GM12878 (cell line): ENCODE measurements at regions not wholly inside any gene's neighbourhood (a gene's known extent, or its start where the extent isn't known, plus 50 kb on each side); places are given as distances from the start of the nearest gene placed in this dataset.

Experiments used
- ATAC-seq: fragments of 200-7000 bp; cut with Tn5 transposase; 3 replicates; pipeline ENCODE4 v1.9.1; 2020; ENCODE audit warnings: mild to moderate bottlenecking, moderate library complexity
- BruUV-seq: library from RNA; stranded (reverse); fragments of 400-500 nt; replicated peaks from 2 replicates; lab custom pipeline; 2021; lab: Mats Ljungman, UMichigan
- CTCF ChIA-PET: fragments of 300-600 bp; sonication (Branson Sonifier 250); formaldehyde crosslinking; extraction: SDS; loops from one replicate; lab custom pipeline; 2021; ENCODE audit warnings: inconsistent platforms; lab: Yijun Ruan, JAX
- POLR2A ChIA-PET: fragments of 350-600 bp; formaldehyde crosslinking; extraction: SDS; loops from one replicate; lab custom pipeline; 2021; ENCODE audit warnings: inconsistent platforms; lab: Charles Lee
- RAD21 ChIA-PET: fragments of 300-600 bp; sonication (Branson Sonifier 250); formaldehyde crosslinking; loops from one replicate; lab custom pipeline; 2023; ENCODE audit warnings: antibody characterized with exemption; ENCODE audit not compliant: unreplicated experiment; lab: Charles Lee
- SMC1A ChIA-PET: fragments of 300-600 bp; sonication (Branson Sonifier 250); formaldehyde crosslinking; loops from one replicate; lab custom pipeline; 2023; ENCODE audit not compliant: unreplicated experiment, uncharacterized antibody; lab: Charles Lee
- DNase-seq: peaks from one replicate; pipeline ENCODE4 v3.0.0-alpha.2; 2011; ENCODE audit warnings: low read depth, low spot score
- FAIRE-seq: peaks from 3 replicates; lab custom pipeline; 2011; peaks lifted over from hg19 to GRCh38; lab: Jason Lieb, UNC
- H2AFZ ChIP-seq: 2 replicates; pipeline ENCODE4 v1.6.0; 2011; ENCODE audit warnings: low read depth, low read length, control low read depth; ENCODE audit not compliant: control insufficient read depth
- H3K27ac ChIP-seq: 2 replicates; pipeline ENCODE4 v1.5.1; 2011; ENCODE audit warnings: control low read depth; ENCODE audit not compliant: control insufficient read depth, insufficient read depth
- H3K27me3 ChIP-seq, 2 experiments: replicated peaks in 1 of 2; 2 replicates each; pipeline versions ENCODE4 v1.6.0 to v1.6.1; 2011; ENCODE audit warnings: low read length in 1 of 2; ENCODE audit not compliant: control insufficient read depth in 2 of 2, insufficient read depth in 2 of 2
- H3K36me3 ChIP-seq, 2 experiments: 2 replicates each; pipeline ENCODE4 v1.5.1; 2011; ENCODE audit warnings: low read length in 1 of 2; ENCODE audit not compliant: control insufficient read depth in 2 of 2, insufficient read depth in 2 of 2
- H3K4me1 ChIP-seq: 2 replicates; pipeline ENCODE4 v1.6.1; 2011; ENCODE audit warnings: mild to moderate bottlenecking, low read length, moderate library complexity, mixed read lengths; ENCODE audit not compliant: control insufficient read depth, insufficient read depth
- H3K4me2 ChIP-seq: 2 replicates; pipeline ENCODE4 v1.6.0; 2011; ENCODE audit warnings: control low read depth; ENCODE audit not compliant: control insufficient read depth, insufficient read depth
- H3K4me3 ChIP-seq: fragments of 200-600 bp; sonication (generic); 2 replicates; pipeline ENCODE4 v1.5.1; 2016
- H3K79me2 ChIP-seq: 2 replicates; pipeline ENCODE4 v1.6.0; 2011; ENCODE audit warnings: low read length; ENCODE audit not compliant: control insufficient read depth, insufficient read depth
- H3K9ac ChIP-seq: 2 replicates; pipeline ENCODE4 v1.8.0; 2011; ENCODE audit warnings: low read length, control low read depth, mixed read lengths; ENCODE audit not compliant: control insufficient read depth, insufficient read depth
- H3K9me3 ChIP-seq: replicated peaks from 3 replicates; pipeline ENCODE4 v1.5.1; 2011; ENCODE audit warnings: mild to moderate bottlenecking, low read length; ENCODE audit not compliant: control insufficient read depth, insufficient read depth
- H4K20me1 ChIP-seq: 2 replicates; pipeline ENCODE4 v1.6.0; 2011; ENCODE audit not compliant: control insufficient read depth, insufficient read depth
- CBFB ChIP-seq: IDR thresholded peaks from 2 replicates; pipeline ENCODE4 v1.6.1; 2016; ENCODE audit warnings: antibody characterized with exemption, low read depth
- CBX3 ChIP-seq: fragments of 200-600 bp; sonication (generic); IDR thresholded peaks from 2 replicates; pipeline ENCODE4 v1.6.1; 2016; ENCODE audit warnings: low read depth, borderline replicate concordance
- CREM ChIP-seq: IDR thresholded peaks from 2 replicates; pipeline ENCODE4 v1.6.1; 2014; ENCODE audit warnings: antibody characterized with exemption, low read depth
- GABPA ChIP-seq: IDR thresholded peaks from 2 replicates; pipeline ENCODE4 v1.6.1; 2014; ENCODE audit warnings: antibody characterized with exemption, low read depth, mild to moderate bottlenecking, inconsistent platforms
- MTA2 ChIP-seq: fragments of 450-650 bp; IDR thresholded peaks from 2 replicates; pipeline ENCODE4 v1.6.1; 2016; ENCODE audit warnings: low read depth, mild to moderate bottlenecking, moderate library complexity
- NBN ChIP-seq: fragments of 450-650 bp; IDR thresholded peaks from 2 replicates; pipeline ENCODE4 v1.6.1; 2016
- SMAD1 ChIP-seq: fragments of 450-650 bp; IDR thresholded peaks from 2 replicates; pipeline ENCODE4 v1.6.1; 2018; ENCODE audit warnings: mild to moderate bottlenecking, low read depth; ENCODE audit not compliant: partially characterized antibody
- SUZ12 ChIP-seq: fragments of 200-600 bp; sonication (generic); IDR thresholded peaks from one replicate; pipeline ENCODE4 v1.6.1; 2018; ENCODE audit warnings: antibody characterized with exemption, mild to moderate bottlenecking; ENCODE audit not compliant: unreplicated experiment
- YBX1 ChIP-seq: fragments of 450-650 bp; IDR thresholded peaks from 2 replicates; pipeline ENCODE4 v1.6.1; 2016; ENCODE audit warnings: antibody characterized with exemption
- ZNF622 ChIP-seq: fragments of 450-650 bp; IDR thresholded peaks from 2 replicates; pipeline ENCODE4 v1.6.1; 2017; ENCODE audit warnings: mild to moderate bottlenecking, inconsistent platforms
- WGBS: methylation state at CpG from one replicate; pipeline ENCODE4 v1.1.6; 2016; ENCODE audit warnings: low lambda C conversion rate; ENCODE audit not compliant: insufficient replicate concordance, insufficient coverage; ENCODE audit errors: missing lambda C conversion rate; 5-methylcytosine and 5-hydroxymethylcytosine counted together
- in situ Hi-C: fragments of 300-500 bp; cut with MboI; formaldehyde crosslinking; loops from 9 replicates; pipeline ENCODE4 v1.14.3; 2018; ENCODE audit warnings: mixed read lengths
- intact Hi-C: fragments of 100-400 bp; cut with micrococcal nuclease; formaldehyde crosslinking; loops from one replicate; pipeline ENCODE4 v1.14.2; 2022; ENCODE audit not compliant: unreplicated experiment
- TF ChIP-seq, protein P1 (sequence below): fragments of 450-650 bp; IDR thresholded peaks from 2 replicates; pipeline ENCODE4 v1.6.1; 2017; ENCODE audit warnings: mild to moderate bottlenecking
- TF ChIP-seq, protein P2 (sequence below): fragments of 450-650 bp; IDR thresholded peaks from 2 replicates; pipeline ENCODE4 v1.6.1; 2016; ENCODE audit warnings: mild to moderate bottlenecking, moderate library complexity, borderline replicate concordance
- TF ChIP-seq, protein P3 (sequence below): IDR thresholded peaks from 2 replicates; pipeline ENCODE4 v1.6.1; 2012; ENCODE audit warnings: improper control_type of control experiment, low read depth, low read length; ENCODE audit not compliant: insufficient replicate concordance
- TF ChIP-seq, protein P4 (sequence below): IDR thresholded peaks from 2 replicates; pipeline ENCODE4 v1.6.1; 2011; ENCODE audit warnings: borderline replicate concordance, low read depth, mild to moderate bottlenecking, moderate library complexity, mixed read lengths, low read length; ENCODE audit not compliant: insufficient read depth; ENCODE audit errors: extremely low read length

DNA sequence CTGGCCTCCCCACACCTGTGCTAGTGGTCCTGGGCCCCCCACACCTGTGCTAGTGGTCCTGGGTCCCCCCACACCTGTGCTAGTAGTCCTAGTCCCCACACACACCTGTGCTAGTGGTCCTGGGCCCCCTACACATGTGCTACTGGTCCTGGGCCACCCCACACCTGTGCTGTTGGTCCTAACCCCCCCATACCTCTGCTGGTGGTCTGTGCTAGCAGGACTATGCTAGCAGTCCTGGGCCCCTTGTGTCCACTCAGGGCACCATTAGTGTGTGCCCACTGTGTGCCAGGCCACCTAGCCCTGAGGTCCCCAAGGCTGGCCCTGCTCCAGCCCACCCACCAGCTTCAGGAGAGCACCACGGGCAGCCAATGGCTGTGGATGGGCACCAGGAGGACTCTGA lies 558.2 kb upstream of the SALL3 start:
- no peak overlapping the region for H2AFZ ChIP-seq
- no peaks in the 10 kb centered on the region for H4K20me1 ChIP-seq
- no TSS peak for BruUV-seq
- H3K4me1 ChIP-seq = no peaks in the 10 kb centered on the region
- ChIA-PET RAD21 (no interaction called here), SMC1A (no interaction called here), CTCF (no interaction called here), POLR2A (no interaction called here)
- no peak overlapping the region for H3K4me2 ChIP-seq
- H3K4me3 ChIP-seq = no peak overlapping the region
- TF ChIP-seq MTA2 = no peak
- TF ChIP-seq, protein P1, sequence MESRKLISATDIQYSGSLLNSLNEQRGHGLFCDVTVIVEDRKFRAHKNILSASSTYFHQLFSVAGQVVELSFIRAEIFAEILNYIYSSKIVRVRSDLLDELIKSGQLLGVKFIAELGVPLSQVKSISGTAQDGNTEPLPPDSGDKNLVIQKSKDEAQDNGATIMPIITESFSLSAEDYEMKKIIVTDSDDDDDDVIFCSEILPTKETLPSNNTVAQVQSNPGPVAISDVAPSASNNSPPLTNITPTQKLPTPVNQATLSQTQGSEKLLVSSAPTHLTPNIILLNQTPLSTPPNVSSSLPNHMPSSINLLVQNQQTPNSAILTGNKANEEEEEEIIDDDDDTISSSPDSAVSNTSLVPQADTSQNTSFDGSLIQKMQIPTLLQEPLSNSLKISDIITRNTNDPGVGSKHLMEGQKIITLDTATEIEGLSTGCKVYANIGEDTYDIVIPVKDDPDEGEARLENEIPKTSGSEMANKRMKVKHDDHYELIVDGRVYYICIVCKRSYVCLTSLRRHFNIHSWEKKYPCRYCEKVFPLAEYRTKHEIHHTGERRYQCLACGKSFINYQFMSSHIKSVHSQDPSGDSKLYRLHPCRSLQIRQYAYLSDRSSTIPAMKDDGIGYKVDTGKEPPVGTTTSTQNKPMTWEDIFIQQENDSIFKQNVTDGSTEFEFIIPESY = no peak
- no peak for TF ChIP-seq SMAD1
- TF ChIP-seq, protein P2, sequence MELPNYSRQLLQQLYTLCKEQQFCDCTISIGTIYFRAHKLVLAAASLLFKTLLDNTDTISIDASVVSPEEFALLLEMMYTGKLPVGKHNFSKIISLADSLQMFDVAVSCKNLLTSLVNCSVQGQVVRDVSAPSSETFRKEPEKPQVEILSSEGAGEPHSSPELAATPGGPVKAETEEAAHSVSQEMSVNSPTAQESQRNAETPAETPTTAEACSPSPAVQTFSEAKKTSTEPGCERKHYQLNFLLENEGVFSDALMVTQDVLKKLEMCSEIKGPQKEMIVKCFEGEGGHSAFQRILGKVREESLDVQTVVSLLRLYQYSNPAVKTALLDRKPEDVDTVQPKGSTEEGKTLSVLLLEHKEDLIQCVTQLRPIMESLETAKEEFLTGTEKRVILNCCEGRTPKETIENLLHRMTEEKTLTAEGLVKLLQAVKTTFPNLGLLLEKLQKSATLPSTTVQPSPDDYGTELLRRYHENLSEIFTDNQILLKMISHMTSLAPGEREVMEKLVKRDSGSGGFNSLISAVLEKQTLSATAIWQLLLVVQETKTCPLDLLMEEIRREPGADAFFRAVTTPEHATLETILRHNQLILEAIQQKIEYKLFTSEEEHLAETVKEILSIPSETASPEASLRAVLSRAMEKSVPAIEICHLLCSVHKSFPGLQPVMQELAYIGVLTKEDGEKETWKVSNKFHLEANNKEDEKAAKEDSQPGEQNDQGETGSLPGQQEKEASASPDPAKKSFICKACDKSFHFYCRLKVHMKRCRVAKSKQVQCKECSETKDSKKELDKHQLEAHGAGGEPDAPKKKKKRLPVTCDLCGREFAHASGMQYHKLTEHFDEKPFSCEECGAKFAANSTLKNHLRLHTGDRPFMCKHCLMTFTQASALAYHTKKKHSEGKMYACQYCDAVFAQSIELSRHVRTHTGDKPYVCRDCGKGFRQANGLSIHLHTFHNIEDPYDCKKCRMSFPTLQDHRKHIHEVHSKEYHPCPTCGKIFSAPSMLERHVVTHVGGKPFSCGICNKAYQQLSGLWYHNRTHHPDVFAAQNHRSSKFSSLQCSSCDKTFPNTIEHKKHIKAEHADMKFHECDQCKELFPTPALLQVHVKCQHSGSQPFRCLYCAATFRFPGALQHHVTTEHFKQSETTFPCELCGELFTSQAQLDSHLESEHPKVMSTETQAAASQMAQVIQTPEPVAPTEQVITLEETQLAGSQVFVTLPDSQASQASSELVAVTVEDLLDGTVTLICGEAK = no peak
- TF ChIP-seq, protein P3, sequence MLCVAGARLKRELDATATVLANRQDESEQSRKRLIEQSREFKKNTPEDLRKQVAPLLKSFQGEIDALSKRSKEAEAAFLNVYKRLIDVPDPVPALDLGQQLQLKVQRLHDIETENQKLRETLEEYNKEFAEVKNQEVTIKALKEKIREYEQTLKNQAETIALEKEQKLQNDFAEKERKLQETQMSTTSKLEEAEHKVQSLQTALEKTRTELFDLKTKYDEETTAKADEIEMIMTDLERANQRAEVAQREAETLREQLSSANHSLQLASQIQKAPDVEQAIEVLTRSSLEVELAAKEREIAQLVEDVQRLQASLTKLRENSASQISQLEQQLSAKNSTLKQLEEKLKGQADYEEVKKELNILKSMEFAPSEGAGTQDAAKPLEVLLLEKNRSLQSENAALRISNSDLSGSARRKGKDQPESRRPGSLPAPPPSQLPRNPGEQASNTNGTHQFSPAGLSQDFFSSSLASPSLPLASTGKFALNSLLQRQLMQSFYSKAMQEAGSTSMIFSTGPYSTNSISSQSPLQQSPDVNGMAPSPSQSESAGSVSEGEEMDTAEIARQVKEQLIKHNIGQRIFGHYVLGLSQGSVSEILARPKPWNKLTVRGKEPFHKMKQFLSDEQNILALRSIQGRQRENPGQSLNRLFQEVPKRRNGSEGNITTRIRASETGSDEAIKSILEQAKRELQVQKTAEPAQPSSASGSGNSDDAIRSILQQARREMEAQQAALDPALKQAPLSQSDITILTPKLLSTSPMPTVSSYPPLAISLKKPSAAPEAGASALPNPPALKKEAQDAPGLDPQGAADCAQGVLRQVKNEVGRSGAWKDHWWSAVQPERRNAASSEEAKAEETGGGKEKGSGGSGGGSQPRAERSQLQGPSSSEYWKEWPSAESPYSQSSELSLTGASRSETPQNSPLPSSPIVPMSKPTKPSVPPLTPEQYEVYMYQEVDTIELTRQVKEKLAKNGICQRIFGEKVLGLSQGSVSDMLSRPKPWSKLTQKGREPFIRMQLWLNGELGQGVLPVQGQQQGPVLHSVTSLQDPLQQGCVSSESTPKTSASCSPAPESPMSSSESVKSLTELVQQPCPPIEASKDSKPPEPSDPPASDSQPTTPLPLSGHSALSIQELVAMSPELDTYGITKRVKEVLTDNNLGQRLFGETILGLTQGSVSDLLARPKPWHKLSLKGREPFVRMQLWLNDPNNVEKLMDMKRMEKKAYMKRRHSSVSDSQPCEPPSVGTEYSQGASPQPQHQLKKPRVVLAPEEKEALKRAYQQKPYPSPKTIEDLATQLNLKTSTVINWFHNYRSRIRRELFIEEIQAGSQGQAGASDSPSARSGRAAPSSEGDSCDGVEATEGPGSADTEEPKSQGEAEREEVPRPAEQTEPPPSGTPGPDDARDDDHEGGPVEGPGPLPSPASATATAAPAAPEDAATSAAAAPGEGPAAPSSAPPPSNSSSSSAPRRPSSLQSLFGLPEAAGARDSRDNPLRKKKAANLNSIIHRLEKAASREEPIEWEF = no peak
- TF ChIP-seq, protein P4, sequence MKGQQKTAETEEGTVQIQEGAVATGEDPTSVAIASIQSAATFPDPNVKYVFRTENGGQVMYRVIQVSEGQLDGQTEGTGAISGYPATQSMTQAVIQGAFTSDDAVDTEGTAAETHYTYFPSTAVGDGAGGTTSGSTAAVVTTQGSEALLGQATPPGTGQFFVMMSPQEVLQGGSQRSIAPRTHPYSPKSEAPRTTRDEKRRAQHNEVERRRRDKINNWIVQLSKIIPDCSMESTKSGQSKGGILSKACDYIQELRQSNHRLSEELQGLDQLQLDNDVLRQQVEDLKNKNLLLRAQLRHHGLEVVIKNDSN = no peak
- no peak for TF ChIP-seq CREM
- TF ChIP-seq GABPA = no peak
- no peak for TF ChIP-seq YBX1
- TF ChIP-seq ZNF622 = no peak
- TF ChIP-seq CBX3 = no peak
- no peak for TF ChIP-seq NBN
- no peak for TF ChIP-seq CBFB
- TF ChIP-seq SUZ12 = no peak
- in situ Hi-C loops = no loop called here
- ATAC-seq (no peak), FAIRE-seq (no peak), DNase-seq (no peak)
- intact Hi-C loops = no loop called here
- H3K79me2 ChIP-seq = no peaks in the 10 kb centered on the region
- no peaks in the 10 kb centered on the region for H3K36me3 ChIP-seq
- H3K9me3 ChIP-seq = no peaks in the 10 kb centered on the region; the same call in 2 of the 3 replicates
- H3K27me3 ChIP-seq = no peaks in the 10 kb centered on the region
- 0% methylated on average over 1 of the region's 1 CpG for WGBS
- no peak overlapping the region for H3K9ac ChIP-seq
- no peak overlapping the region for H3K27ac ChIP-seq
